Liver (tissue), 8 donors: ENCODE measurements at regions not wholly inside any gene's neighbourhood (a gene's known extent, or its start where the extent isn't known, plus 50 kb on each side); places are given as distances from the start of the nearest gene placed in this dataset.

ENCODE experiments used
- DNase-seq: peaks from one replicate; pipeline ENCODE4 v3.0.0-alpha.2; 2017; ENCODE audit warnings: low spot score
- H3K27ac ChIP-seq, 2 donors: one replicate each; pipeline ENCODE4 v1.7.0; 2013; ENCODE audit warnings: inconsistent platforms in 2 of 2, low read length in 2 of 2, control low read depth in 1 of 2, low read depth in 1 of 2, mild to moderate bottlenecking in 1 of 2
- H3K27me3 ChIP-seq, 4 donors: one replicate each; pipeline versions ENCODE4 v1.6.1 to v1.7.0; 2013; ENCODE audit warnings: low read length in 3 of 4, inconsistent platforms in 1 of 4, mild to moderate bottlenecking in 1 of 4, moderate library complexity in 1 of 4; ENCODE audit not compliant: control insufficient read depth in 4 of 4, insufficient read depth in 4 of 4
- H3K36me3 ChIP-seq, 4 donors: one replicate each; pipeline versions ENCODE4 v1.6.1 to v1.7.0; 2013; ENCODE audit warnings: low read length in 3 of 4, mild to moderate bottlenecking in 3 of 4, low read depth in 1 of 4, moderate library complexity in 1 of 4; ENCODE audit not compliant: control insufficient read depth in 4 of 4, insufficient read depth in 3 of 4
- H3K4me1 ChIP-seq, 4 donors: one replicate each; pipeline versions ENCODE4 v1.6.1 to v1.7.0; 2013; ENCODE audit warnings: low read length in 3 of 4, mild to moderate bottlenecking in 3 of 4, moderate library complexity in 1 of 4; ENCODE audit not compliant: control insufficient read depth in 4 of 4, insufficient read depth in 4 of 4
- H3K4me3 ChIP-seq, 3 donors: one replicate each; pipeline versions ENCODE4 v1.6.1 to v1.7.0; 2013; ENCODE audit warnings: low read length in 3 of 3, control low read depth in 1 of 3, low read depth in 1 of 3, mild to moderate bottlenecking in 1 of 3
- H3K9ac ChIP-seq, 2 donors: one replicate each; pipeline ENCODE4 v1.7.0; 2013; ENCODE audit warnings: low read length in 2 of 2, mild to moderate bottlenecking in 2 of 2, moderate library complexity in 2 of 2, control low read depth in 1 of 2, low read depth in 1 of 2
- H3K9me3 ChIP-seq, 4 donors: one replicate each; pipeline versions ENCODE4 v1.6.1 to v1.7.0; 2013; ENCODE audit warnings: low read length in 3 of 4; ENCODE audit not compliant: control insufficient read depth in 4 of 4
- ATF3 ChIP-seq: IDR thresholded peaks from 2 replicates; pipeline ENCODE4 v1.6.1; 2016; ENCODE audit warnings: antibody characterized with exemption
- CTCF ChIP-seq: fragments of 150-350 bp; IDR thresholded peaks from 2 replicates; pipeline ENCODE4 v1.5.1; 2017; ENCODE audit warnings: improper control_type of control experiment, low read depth, low read length; ENCODE audit not compliant: missing input control
- EGR1 ChIP-seq, 2 donors: IDR thresholded peaks; 2 replicates each; pipeline ENCODE4 v1.6.1; 2016 to 2018; ENCODE audit warnings: antibody characterized with exemption in 2 of 2, low read depth in 2 of 2
- FOXA1 ChIP-seq: IDR thresholded peaks from 2 replicates; pipeline ENCODE4 v1.6.1; 2016; ENCODE audit warnings: antibody characterized with exemption
- FOXA2 ChIP-seq: IDR thresholded peaks from 2 replicates; pipeline ENCODE4 v1.6.1; 2016; ENCODE audit warnings: antibody characterized with exemption
- GABPA ChIP-seq, 2 donors: IDR thresholded peaks in 1 of 2; conservative IDR thresholded peaks in 1 of 2; 2 replicates each; pipeline ENCODE4 v1.6.1; 2016; ENCODE audit warnings: antibody characterized with exemption in 2 of 2, mild to moderate bottlenecking in 1 of 2, moderate library complexity in 1 of 2
- HNF4A ChIP-seq, 2 donors: conservative IDR thresholded peaks; 2 replicates each; pipeline ENCODE4 v1.6.1; 2016; ENCODE audit warnings: antibody characterized with exemption in 2 of 2, mild to moderate bottlenecking in 2 of 2
- JUND ChIP-seq, 2 donors: IDR thresholded peaks; 2 replicates each; pipeline ENCODE4 v1.6.1; 2016; ENCODE audit warnings: antibody characterized with exemption in 2 of 2
- NR2F2 ChIP-seq: IDR thresholded peaks from 2 replicates; pipeline ENCODE4 v1.6.1; 2016; ENCODE audit warnings: antibody characterized with exemption
- RAD21 ChIP-seq, 2 donors: IDR thresholded peaks; 2 replicates each; pipeline ENCODE4 v1.6.1; 2016; ENCODE audit warnings: antibody characterized with exemption in 2 of 2, mild to moderate bottlenecking in 2 of 2
- REST ChIP-seq: IDR thresholded peaks from 2 replicates; pipeline ENCODE4 v1.6.1; 2016; ENCODE audit warnings: antibody characterized with exemption, mild to moderate bottlenecking
- RXRA ChIP-seq, 2 donors: IDR thresholded peaks; 2 replicates each; pipeline ENCODE4 v1.6.1; 2017 to 2018; ENCODE audit warnings: antibody characterized with exemption in 2 of 2, mild to moderate bottlenecking in 1 of 2
- SP1 ChIP-seq: IDR thresholded peaks from 2 replicates; pipeline ENCODE4 v1.6.1; 2018; ENCODE audit warnings: antibody characterized with exemption, mild to moderate bottlenecking
- TAF1 ChIP-seq: conservative IDR thresholded peaks from 2 replicates; pipeline ENCODE4 v1.6.1; 2016; ENCODE audit warnings: antibody characterized with exemption, mild to moderate bottlenecking
- ZBTB33 ChIP-seq: IDR thresholded peaks from 2 replicates; pipeline ENCODE4 v1.6.1; 2016; ENCODE audit warnings: antibody characterized with exemption
- WGBS: extraction: QIAGEN DNeasy Blood & Tissue Kit; methylation state at CpG from one replicate; pipeline ENCODE4 v1.1.7; 2013; 5-methylcytosine and 5-hydroxymethylcytosine counted together
- donor health status: healthy.
- donor health status: healthy.
- donor health status: healthy.
- donor health status: healthy.
- donor health status: healthy.

GRCh38 chr2:22990246-22990645 is 394.7 kb upstream of the KLHL29 start:
- TF ChIP-seq FOXA1 (no peak), RXRA (IDR thresholded peaks at IDR 0.05) (no peak), CTCF (no peak), HNF4A (conservative IDR thresholded peaks at IDR 0.05) (no peak)
- 88% methylated on average over 3 of the region's 3 CpGs for WGBS

GRCh38 chr2:22991844-22992243 is 393.1 kb upstream of the KLHL29 start:
- no peaks in the 10 kb centered on the region for H3K36me3 ChIP-seq
- WGBS, result 85% methylated on average over 3 of the region's 3 CpGs
- TF ChIP-seq CTCF (no peak), NR2F2 (no peak), JUND (IDR thresholded peaks at IDR 0.05) (no peak), GABPA (IDR thresholded peaks at IDR 0.05 in 1 of 2, conservative IDR thresholded peaks at IDR 0.05 in 1 of 2) (no peak), ZBTB33 (no peak), RAD21 (IDR thresholded peaks at IDR 0.05) (no peak), ATF3 (no peak), SP1 (no peak), RXRA (IDR thresholded peaks at IDR 0.05) (no peak), FOXA2 (no peak)
- DNase-seq, result no peak
- no peaks in the 10 kb centered on the region for H3K9me3 ChIP-seq
- no peak overlapping the region for H3K4me3 ChIP-seq
- H3K9ac ChIP-seq, result no peak overlapping the region
- H3K4me1 ChIP-seq, result no peaks in the 10 kb centered on the region
- no peak overlapping the region for H3K27ac ChIP-seq
- no peaks in the 10 kb centered on the region for H3K27me3 ChIP-seq

More at GRCh38 chr2:22990246-22990645, 394.7 kb upstream of the KLHL29 start:
- no peaks in the 10 kb centered on the region for H3K9me3 ChIP-seq
- no peak for DNase-seq
- H3K9ac ChIP-seq, result no peak overlapping the region
- no peaks in the 10 kb centered on the region for H3K4me1 ChIP-seq
- H3K27me3 ChIP-seq, result no peaks in the 10 kb centered on the region
- no peak overlapping the region for H3K4me3 ChIP-seq
- H3K36me3 ChIP-seq, result no peaks in the 10 kb centered on the region
- no peak overlapping the region for H3K27ac ChIP-seq

GRCh38 chr2:22992441-22992840 is 392.5 kb upstream of the KLHL29 start:
- Histone ChIP-seq H3K27me3 (no peaks in the 10 kb centered on the region), H3K9ac (no peak overlapping the region), H3K9me3 (no peaks in the 10 kb centered on the region), H3K4me3 (no peak overlapping the region), H3K4me1 (no peaks in the 10 kb centered on the region), H3K36me3 (no peaks in the 10 kb centered on the region), H3K27ac (no peak overlapping the region)
- no peak for DNase-seq
- WGBS, result 74% methylated on average over 2 of the region's 2 CpGs
- no peak for TF ChIP-seq FOXA2
- TF ChIP-seq JUND (IDR thresholded peaks at IDR 0.05), result no peak
- no peak for TF ChIP-seq TAF1
- no peak for TF ChIP-seq EGR1 (IDR thresholded peaks at IDR 0.05; ENCODE audit: low read depth in 2 of 2)
- no peak for TF ChIP-seq RAD21 (IDR thresholded peaks at IDR 0.05)
- no peak for TF ChIP-seq ZBTB33
- no peak for TF ChIP-seq FOXA1
- TF ChIP-seq REST, result no peak
- TF ChIP-seq ATF3, result no peak
